NCI-H2171 treated with DMSO at 0.1 percent for 48 hours (cell line): ENCODE measurements at regions not wholly inside any gene's neighbourhood (a gene's known extent, or its start where the extent isn't known, plus 50 kb on each side); places are given as distances from the start of the nearest gene placed in this dataset.

Experiments
- DNase-seq: peaks from one replicate; lab custom pipeline; 2025; lab: John Stamatoyannopoulos, UW

GRCh38 chr20:39829661-39830060 lies 859.4 kb downstream of the MAFB start:
- DNase-seq: no peak

GRCh38 chr20:39829256-39829655 lies 859.8 kb downstream of the MAFB start:
- DNase-seq: no peak

- DNase-seq: no peak
These were observed 863.1 kb downstream of the MAFB start for GRCh38 chr20:39825950-39826349.

GRCh38 chr20:39825524-39825923 lies 863.4 kb downstream of the DHX35 start:
- DNase-seq: no peak

- no peak for DNase-seq
These were observed 861.1 kb downstream of the DHX35 start for GRCh38 chr20:39823224-39823623.

GRCh38 chr20:39822667-39823066 lies 860.5 kb downstream of the DHX35 start:
- no peak for DNase-seq

- DNase-seq: no peak
These were observed 851.2 kb downstream of the DHX35 start for GRCh38 chr20:39813190-39813829.

- DNase-seq: peak; percentile 48
These were observed 850.0 kb downstream of the DHX35 start for GRCh38 chr20:39812116-39812515.

- DNase-seq: no peak
These were observed 848.2 kb downstream of the DHX35 start for GRCh38 chr20:39810309-39810708.

GRCh38 chr20:39808613-39809012 lies 846.5 kb downstream of the DHX35 start:
- DNase-seq: no peak

- no peak for DNase-seq
These were observed 838.4 kb downstream of the DHX35 start for GRCh38 chr20:39800548-39800947.

- DNase-seq: no peak
These were observed 838.0 kb downstream of the DHX35 start for GRCh38 chr20:39800111-39800510.

GRCh38 chr20:39799366-39799965 lies 837.3 kb downstream of the DHX35 start:
- no peak for DNase-seq

- DNase-seq: no peak
These were observed 833.5 kb downstream of the DHX35 start for GRCh38 chr20:39795401-39796272.

GRCh38 chr20:39792334-39792733 lies 830.2 kb downstream of the DHX35 start:
- no peak for DNase-seq

- DNase-seq: no peak
These were observed 827.3 kb downstream of the DHX35 start for GRCh38 chr20:39789411-39789810.

- no peak for DNase-seq
These were observed 823.2 kb downstream of the DHX35 start for GRCh38 chr20:39785252-39785917.

- no peak for DNase-seq
These were observed 822.5 kb downstream of the DHX35 start for GRCh38 chr20:39784693-39785092.

GRCh38 chr20:39778847-39779604 lies 816.9 kb downstream of the DHX35 start:
- DNase-seq: no peak

- no peak for DNase-seq
These were observed 816.3 kb downstream of the DHX35 start for GRCh38 chr20:39778431-39778830.

- DNase-seq: no peak
These were observed 815.5 kb downstream of the DHX35 start for GRCh38 chr20:39777610-39778009.

GRCh38 chr20:39775110-39775509 lies 813.0 kb downstream of the DHX35 start:
- no peak for DNase-seq
